ENCODE measurements at regions not wholly inside any gene's neighbourhood (a gene's known extent, or its start where the extent isn't known, plus 50 kb on each side); places are given as distances from the start of the nearest gene placed in this dataset.
A peak's percentile ranks its signal among the peaks of the same experiment; 100 is the strongest.

- DNase-seq (ENCODE audit: low read depth in 1 of 2, low spot score in 1 of 2) = no peak
- H3K4me3 ChIP-seq = no peak overlapping the region
- TF ChIP-seq CTCF (IDR thresholded peaks at IDR 0.05) = peak; percentile 10; the same call in 1 of the 3 replicates
- no peak for TF ChIP-seq CBX2 (IDR thresholded peaks at IDR 0.05; ENCODE audit: borderline replicate concordance, low read depth)
- peak; percentile 26 to 54; a peak in 2 of 5 replicates for TF ChIP-seq RAD21 (conservative IDR thresholded peaks at IDR 0.05 in 1 of 2, IDR thresholded peaks at IDR 0.05 in 1 of 2)
- TF ChIP-seq SMC3 (IDR thresholded peaks at IDR 0.05) = no peak; the same call in 2 of the 3 replicates
- TF ChIP-seq PBX3 (IDR thresholded peaks at IDR 0.05) = no peak
- no peak overlapping the region for H3K27ac ChIP-seq
- H3K9me3 ChIP-seq = no peaks in the 10 kb centered on the region
- 41% methylated on average over 5 of the region's 5 CpGs for WGBS (ENCODE audit: missing lambda C conversion rate)
- H3K4me1 ChIP-seq = no peaks in the 10 kb centered on the region
- no peak for FAIRE-seq
- no peak overlapping the region for H3K4me2 ChIP-seq
- ChIA-PET POLR2A (no interaction called here), CTCF (interaction anchor here (1.3 kb wide), 1 partner anchor 22 kb away, joined by 3 read pairs; no protein-coding TSS in a partner anchor)
- ATAC-seq = no peak
Observed at GRCh38 chr4:24701683-24702082, 93.7 kb upstream of the SOD3 start.

- ChIA-PET CTCF (interaction anchor here (1.3 kb wide), 1 partner anchor 21 kb away, joined by 3 read pairs; no protein-coding TSS in a partner anchor), POLR2A (no interaction called here)
- no peaks in the 10 kb centered on the region for H3K9me3 ChIP-seq
- DNase-seq (ENCODE audit: low read depth in 1 of 2, low spot score in 1 of 2) (no peak), ATAC-seq (no peak), FAIRE-seq (no peak)
- WGBS (ENCODE audit: missing lambda C conversion rate) = 29% methylated on average over 1 of the region's 1 CpG
- H3K4me1 ChIP-seq = no peaks in the 10 kb centered on the region
- H3K4me3 ChIP-seq = no peak overlapping the region
- TF ChIP-seq BHLHE40 (IDR thresholded peaks at IDR 0.05; ENCODE audit: low read depth, low read length) = no peak
- no peak for TF ChIP-seq NR3C1 (IDR thresholded peaks at IDR 0.05)
- TF ChIP-seq ZNF302 (CRISPR knock-in tag; IDR thresholded peaks at IDR 0.05) = no peak
- TF ChIP-seq CBX8 (IDR thresholded peaks at IDR 0.05) = no peak
- TF ChIP-seq EHMT2 (IDR thresholded peaks at IDR 0.05; ENCODE audit: low read depth) = no peak
- no peak overlapping the region for H3K4me2 ChIP-seq
- H3K27ac ChIP-seq = no peak overlapping the region
Observed at GRCh38 chr4:24702281-24702680, 93.1 kb upstream of the SOD3 start.

GRCh38 chr4:24703298-24703697 is 92.1 kb upstream of the SOD3 start:
- no peak for FAIRE-seq
- Histone ChIP-seq H3K4me1 (no peaks in the 10 kb centered on the region), H3K4me3 (no peak overlapping the region), H3K4me2 (no peak overlapping the region), H3K27ac (no peak overlapping the region), H3K9me3 (no peaks in the 10 kb centered on the region)
- DNase-seq (ENCODE audit: low read depth in 1 of 2, low spot score in 1 of 2) = no peak
- TF ChIP-seq KDM5A (IDR thresholded peaks at IDR 0.05) = no peak
- TF ChIP-seq FOXS1 (CRISPR knock-in tag; IDR thresholded peaks at IDR 0.05) = no peak
- TF ChIP-seq EP300 (IDR thresholded peaks at IDR 0.05) = no peak
- no peak for TF ChIP-seq SMC3 (IDR thresholded peaks at IDR 0.05)
- no peak for TF ChIP-seq TFCP2L1 (CRISPR knock-in tag; IDR thresholded peaks at IDR 0.05)
- no peak for TF ChIP-seq PHF8 (IDR thresholded peaks at IDR 0.05; ENCODE audit: borderline replicate concordance, low read depth)
- no peak for TF ChIP-seq HOXB5 (CRISPR knock-in tag; IDR thresholded peaks at IDR 0.05)
- TF ChIP-seq MAFK (IDR thresholded peaks at IDR 0.05; ENCODE audit: partially characterized antibody) = no peak
- TF ChIP-seq CBX8 (IDR thresholded peaks at IDR 0.05) = no peak
- no peak for TF ChIP-seq PBX3 (IDR thresholded peaks at IDR 0.05)
- no peak for TF ChIP-seq CBX2 (IDR thresholded peaks at IDR 0.05; ENCODE audit: borderline replicate concordance, low read depth)
- TF ChIP-seq ZFP36 (IDR thresholded peaks at IDR 0.05; ENCODE audit: borderline replicate concordance, partially characterized antibody) = no peak
- no peak for TF ChIP-seq ATOH8 (CRISPR knock-in tag; IDR thresholded peaks at IDR 0.05; ENCODE audit: low read depth)
- no peak for TF ChIP-seq BHLHE40 (IDR thresholded peaks at IDR 0.05; ENCODE audit: low read depth, low read length)
- TF ChIP-seq HEYL (CRISPR knock-in tag; IDR thresholded peaks at IDR 0.05) = no peak
- WGBS (ENCODE audit: missing lambda C conversion rate) = 90% methylated on average over 2 of the region's 2 CpGs
- ATAC-seq = no peak
- ChIA-PET POLR2A (no interaction called here), CTCF (interaction anchor here (0.6 to 1.3 kb wide), 4 partner anchors 15 to 104 kb away, joined by 3 read pairs; no protein-coding TSS in a partner anchor)

Measured in A549 (cell line).